Prostate gland (tissue), 2 donors: ENCODE measurements at regions not wholly inside any gene's neighbourhood (a gene's known extent, or its start where the extent isn't known, plus 50 kb on each side); places are given as distances from the start of the nearest gene placed in this dataset.

Experiments
- CTCF ChIP-seq, 4 experiments: fragments of 200-600 bp in 2 of 4; fragments of 450-650 bp in 2 of 4; sonication (generic) in 2 of 4; IDR thresholded peaks; 1 replicate in 3 of 4; 2 replicates in 1 of 4; pipeline ENCODE4 v1.5.1; 2016 to 2019; ENCODE audit warnings: antibody characterized with exemption in 4 of 4, mild to moderate bottlenecking in 2 of 4, moderate library complexity in 2 of 4
- POLR2A ChIP-seq: fragments of 450-650 bp; IDR thresholded peaks from one replicate; pipeline ENCODE4 v1.6.1; 2016; ENCODE audit warnings: antibody characterized with exemption, mild to moderate bottlenecking

DNA sequence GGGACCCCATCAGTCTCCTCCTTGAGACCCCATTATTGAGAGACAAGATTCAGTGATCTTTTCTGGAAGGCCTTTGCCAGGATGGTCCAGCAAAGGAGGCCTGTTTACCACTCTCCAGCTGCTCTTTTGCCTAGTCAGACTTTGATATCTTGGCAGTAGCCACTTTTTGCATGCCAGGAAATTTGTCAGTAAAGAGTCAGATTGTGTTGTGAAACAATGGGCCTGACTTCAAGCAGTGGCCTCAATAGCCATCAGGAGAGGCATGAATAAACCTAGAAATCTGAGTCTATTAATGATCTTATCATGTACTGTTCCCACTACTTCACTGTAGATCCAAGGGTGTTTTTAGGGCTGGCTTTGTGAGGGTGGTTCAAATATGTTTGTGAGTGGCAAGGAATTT, 479.4 kb downstream of the JRKL start:
- TF ChIP-seq CTCF (IDR thresholded peaks at IDR 0.05) (no peak), POLR2A (no peak)
